ENCODE measurements at regions not wholly inside any gene's neighbourhood (a gene's known extent, or its start where the extent isn't known, plus 50 kb on each side); places are given as distances from the start of the nearest gene placed in this dataset.

DNA sequence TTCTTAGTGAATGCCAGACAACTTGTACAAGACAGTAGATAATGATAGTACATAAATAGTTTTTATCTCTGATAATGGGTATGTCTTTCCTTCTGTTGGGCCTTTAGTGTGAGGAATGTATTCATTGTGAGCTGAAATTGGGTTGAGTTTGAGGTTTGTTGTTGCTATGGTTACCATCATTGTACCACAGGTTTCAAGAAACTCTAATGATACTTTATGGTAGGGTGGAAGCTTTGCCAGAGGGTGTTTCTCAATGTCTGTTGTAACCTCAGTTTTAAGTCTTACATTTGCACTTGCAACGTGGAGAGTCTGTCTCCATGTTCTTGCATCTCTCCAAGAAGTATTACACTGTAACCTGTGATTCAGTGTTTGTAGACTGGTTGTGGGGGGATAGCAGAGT, 1550.1 kb downstream of the MAT2B start:
- Histone ChIP-seq H3K27me3 (ENCODE audit: insufficient read depth, low read length) (no peaks in the 10 kb centered on the region), H3K9ac (ENCODE audit: low read length) (no peak overlapping the region), H4K20me1 (ENCODE audit: insufficient read depth, low read length) (no peaks in the 10 kb centered on the region), H3K9me2 (ENCODE audit: low read depth, low read length) (no peaks in the 10 kb centered on the region), H2AFZ (ENCODE audit: low read length) (no peak overlapping the region), H3K4me3 (ENCODE audit: low read depth, low read length, poor library complexity, severe bottlenecking) (no peak overlapping the region), H3F3A (ENCODE audit: insufficient read depth, low read length) (no peaks in the 10 kb centered on the region), H3K4me2 (ENCODE audit: low read length) (no peak overlapping the region), H3K27ac (ENCODE audit: low read depth, low read length, poor library complexity, severe bottlenecking) (no peak overlapping the region), H3K79me2 (ENCODE audit: insufficient read depth, low read length) (no peaks in the 10 kb centered on the region), H3K4me1 (ENCODE audit: insufficient read depth, low read length, severe bottlenecking) (no peaks in the 10 kb centered on the region), H3K9me3 (ENCODE audit: low read length) (no peaks in the 10 kb centered on the region), H3K36me3 (ENCODE audit: insufficient read depth, low read length) (no peaks in the 10 kb centered on the region)
- TF ChIP-seq, protein P1, sequence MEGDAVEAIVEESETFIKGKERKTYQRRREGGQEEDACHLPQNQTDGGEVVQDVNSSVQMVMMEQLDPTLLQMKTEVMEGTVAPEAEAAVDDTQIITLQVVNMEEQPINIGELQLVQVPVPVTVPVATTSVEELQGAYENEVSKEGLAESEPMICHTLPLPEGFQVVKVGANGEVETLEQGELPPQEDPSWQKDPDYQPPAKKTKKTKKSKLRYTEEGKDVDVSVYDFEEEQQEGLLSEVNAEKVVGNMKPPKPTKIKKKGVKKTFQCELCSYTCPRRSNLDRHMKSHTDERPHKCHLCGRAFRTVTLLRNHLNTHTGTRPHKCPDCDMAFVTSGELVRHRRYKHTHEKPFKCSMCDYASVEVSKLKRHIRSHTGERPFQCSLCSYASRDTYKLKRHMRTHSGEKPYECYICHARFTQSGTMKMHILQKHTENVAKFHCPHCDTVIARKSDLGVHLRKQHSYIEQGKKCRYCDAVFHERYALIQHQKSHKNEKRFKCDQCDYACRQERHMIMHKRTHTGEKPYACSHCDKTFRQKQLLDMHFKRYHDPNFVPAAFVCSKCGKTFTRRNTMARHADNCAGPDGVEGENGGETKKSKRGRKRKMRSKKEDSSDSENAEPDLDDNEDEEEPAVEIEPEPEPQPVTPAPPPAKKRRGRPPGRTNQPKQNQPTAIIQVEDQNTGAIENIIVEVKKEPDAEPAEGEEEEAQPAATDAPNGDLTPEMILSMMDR (IDR thresholded peaks at IDR 0.05; ENCODE audit: low read length), result no peak
- TF ChIP-seq EZH2 (IDR thresholded peaks at IDR 0.05; ENCODE audit: borderline replicate concordance, low read length), result no peak

DNA sequence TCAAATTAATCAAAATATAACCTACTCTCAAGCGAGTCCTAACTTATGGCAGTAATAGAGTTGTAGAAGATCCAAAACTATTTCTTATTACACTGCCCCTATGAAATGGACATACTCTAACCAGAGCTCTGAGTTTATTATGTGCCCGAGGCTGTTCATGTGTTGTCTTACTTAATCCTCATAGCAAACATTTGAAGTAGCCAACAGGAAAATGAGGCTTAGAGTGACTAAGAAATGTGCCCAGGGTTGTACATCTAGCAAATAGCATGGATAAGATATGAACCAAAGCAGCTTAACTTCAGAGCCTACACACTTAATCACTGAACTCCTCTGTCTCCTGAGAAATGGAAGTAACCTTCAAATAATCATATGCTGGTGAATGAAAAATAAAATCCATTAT, 1551.7 kb downstream of the MAT2B start:
- no peak for TF ChIP-seq EZH2 (IDR thresholded peaks at IDR 0.05; ENCODE audit: borderline replicate concordance, low read length)
- TF ChIP-seq, protein P1 (IDR thresholded peaks at IDR 0.05; ENCODE audit: low read length), result no peak
- H3K27ac ChIP-seq (ENCODE audit: low read depth, low read length, poor library complexity, severe bottlenecking), result no peak overlapping the region
- no peaks in the 10 kb centered on the region for H3K27me3 ChIP-seq (ENCODE audit: insufficient read depth, low read length)
- no peaks in the 10 kb centered on the region for H3K36me3 ChIP-seq (ENCODE audit: insufficient read depth, low read length)
- no peaks in the 10 kb centered on the region for H3K4me1 ChIP-seq (ENCODE audit: insufficient read depth, low read length, severe bottlenecking)
- H3K9me2 ChIP-seq (ENCODE audit: low read depth, low read length), result no peaks in the 10 kb centered on the region
- no peak overlapping the region for H2AFZ ChIP-seq (ENCODE audit: low read length)
- H3K4me2 ChIP-seq (ENCODE audit: low read length), result no peak overlapping the region
- H3K4me3 ChIP-seq (ENCODE audit: low read depth, low read length, poor library complexity, severe bottlenecking), result no peak overlapping the region
- H3F3A ChIP-seq (ENCODE audit: insufficient read depth, low read length), result no peaks in the 10 kb centered on the region
- H4K20me1 ChIP-seq (ENCODE audit: insufficient read depth, low read length), result no peaks in the 10 kb centered on the region
- no peak overlapping the region for H3K9ac ChIP-seq (ENCODE audit: low read length)
- no peaks in the 10 kb centered on the region for H3K79me2 ChIP-seq (ENCODE audit: insufficient read depth, low read length)
- H3K9me3 ChIP-seq (ENCODE audit: low read length), result no peaks in the 10 kb centered on the region

DNA sequence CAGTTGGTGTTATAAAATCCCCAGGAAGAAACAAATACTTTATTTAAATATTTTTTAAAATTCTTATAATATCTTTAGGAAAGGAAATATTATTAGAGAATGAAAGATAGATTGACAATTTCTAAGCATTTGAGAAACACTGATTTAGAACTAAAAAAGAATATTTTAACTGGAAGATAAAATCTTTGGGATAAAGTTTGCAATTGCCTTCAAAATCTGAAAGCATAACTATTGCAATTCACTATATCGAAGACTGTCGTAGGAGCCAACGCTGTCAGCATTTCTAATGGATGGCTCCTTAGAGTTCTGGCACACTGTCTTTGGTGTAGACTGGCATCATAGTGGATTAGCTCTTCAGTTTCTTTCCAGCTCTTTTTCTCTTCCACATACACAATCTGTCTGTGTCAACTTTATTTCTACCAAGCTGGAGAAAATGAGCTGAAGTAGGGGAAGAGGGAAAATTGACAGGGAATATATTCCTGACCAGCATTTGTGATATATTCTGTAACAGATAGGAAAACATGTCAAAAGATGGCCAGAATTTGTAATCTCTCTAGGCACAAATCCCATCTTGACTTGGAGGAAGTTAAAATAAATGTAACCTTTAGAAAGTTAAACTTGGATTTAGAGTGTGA, 1561.4 kb downstream of the MAT2B start:
- H3K9me2 ChIP-seq (ENCODE audit: low read depth, low read length), result no peaks in the 10 kb centered on the region
- H4K20me1 ChIP-seq (ENCODE audit: insufficient read depth, low read length), result no peaks in the 10 kb centered on the region
- no peak overlapping the region for H3K27ac ChIP-seq (ENCODE audit: low read depth, low read length, poor library complexity, severe bottlenecking)
- H2AFZ ChIP-seq (ENCODE audit: low read length), result no peak overlapping the region
- H3K9ac ChIP-seq (ENCODE audit: low read length), result no peak overlapping the region
- TF ChIP-seq EZH2 (IDR thresholded peaks at IDR 0.05; ENCODE audit: borderline replicate concordance, low read length), result no peak
- TF ChIP-seq, protein P1 (IDR thresholded peaks at IDR 0.05; ENCODE audit: low read length), result no peak
- H3K9me3 ChIP-seq (ENCODE audit: low read length), result no peaks in the 10 kb centered on the region
- H3K4me3 ChIP-seq (ENCODE audit: low read depth, low read length, poor library complexity, severe bottlenecking), result no peak overlapping the region
- no peaks in the 10 kb centered on the region for H3F3A ChIP-seq (ENCODE audit: insufficient read depth, low read length)
- H3K27me3 ChIP-seq (ENCODE audit: insufficient read depth, low read length), result no peaks in the 10 kb centered on the region
- no peaks in the 10 kb centered on the region for H3K4me1 ChIP-seq (ENCODE audit: insufficient read depth, low read length, severe bottlenecking)
- H3K36me3 ChIP-seq (ENCODE audit: insufficient read depth, low read length), result no peaks in the 10 kb centered on the region
- no peak overlapping the region for H3K4me2 ChIP-seq (ENCODE audit: low read length)
- H3K79me2 ChIP-seq (ENCODE audit: insufficient read depth, low read length), result no peaks in the 10 kb centered on the region
